ENCODE measurements at regions not wholly inside any gene's neighbourhood (a gene's known extent, or its start where the extent isn't known, plus 50 kb on each side); places are given as distances from the start of the nearest gene placed in this dataset.

GRCh38 chr11:116598036-116598435, 174.8 kb downstream of the BUD13 start:
- DNase-seq, result no peak

GRCh38 chr11:116596346-116597260, 176.2 kb downstream of the BUD13 start:
- no peak for DNase-seq

- no peak for DNase-seq
These were observed 177.4 kb downstream of the BUD13 start for GRCh38 chr11:116595305-116595880.

GRCh38 chr11:116590844-116591570, 181.8 kb downstream of the BUD13 start:
- DNase-seq, result no peak

GRCh38 chr11:116589402-116589801, 183.4 kb downstream of the BUD13 start:
- DNase-seq, result no peak

GRCh38 chr11:116586392-116586791, 186.4 kb downstream of the BUD13 start:
- no peak for DNase-seq

GRCh38 chr11:116582571-116582970, 190.2 kb downstream of the BUD13 start:
- DNase-seq, result no peak

GRCh38 chr11:116581349-116581748, 191.4 kb downstream of the BUD13 start:
- DNase-seq, result no peak

- DNase-seq, result no peak
These were observed 192.0 kb downstream of the BUD13 start for GRCh38 chr11:116580799-116581198.

GRCh38 chr11:116579857-116580727, 192.7 kb downstream of the BUD13 start:
- DNase-seq, result no peak

GRCh38 chr11:116579031-116579653, 193.6 kb downstream of the BUD13 start:
- no peak for DNase-seq

- no peak for DNase-seq
These were observed 194.8 kb downstream of the BUD13 start for GRCh38 chr11:116577956-116578355.

- no peak for DNase-seq
These were observed 195.5 kb downstream of the BUD13 start for GRCh38 chr11:116577273-116577672.

- no peak for DNase-seq
These were observed 196.3 kb downstream of the BUD13 start for GRCh38 chr11:116576526-116576925.

- no peak for DNase-seq
These were observed 205.0 kb downstream of the BUD13 start for GRCh38 chr11:116567721-116568242.

GRCh38 chr11:116563712-116564047, 209.1 kb downstream of the BUD13 start:
- DNase-seq, result no peak

- DNase-seq, result no peak
These were observed 209.6 kb downstream of the BUD13 start for GRCh38 chr11:116563028-116563711.

GRCh38 chr11:116560589-116560988, 212.2 kb downstream of the BUD13 start:
- no peak for DNase-seq

- DNase-seq, result no peak
These were observed 214.1 kb downstream of the BUD13 start for GRCh38 chr11:116558504-116559211.

- no peak for DNase-seq
These were observed 215.5 kb downstream of the BUD13 start for GRCh38 chr11:116557282-116557681.

GRCh38 chr11:116556483-116556882, 216.3 kb downstream of the BUD13 start:
- no peak for DNase-seq

All from activated CD8-positive, alpha-beta memory T cell treated with anti-CD3 and anti-CD28 coated beads for 24 hours (primary cell).